HepG2 (cell line): ENCODE measurements at regions not wholly inside any gene's neighbourhood (a gene's known extent, or its start where the extent isn't known, plus 50 kb on each side); places are given as distances from the start of the nearest gene placed in this dataset.

Source experiments
- GABPA ChIP-seq, 2 experiments: IDR thresholded peaks; 2 replicates each; pipeline ENCODE4 v1.6.1; 2011 to 2016; ENCODE audit warnings: low read depth in 2 of 2, low read length in 1 of 2, missing biosample characterization in 1 of 2, missing genetic modification characterization in 1 of 2
- HDAC1 ChIP-seq: sonication (generic); formaldehyde crosslinking; IDR thresholded peaks from 2 replicates; pipeline ENCODE4 v1.5.1; 2020; ENCODE audit warnings: mild to moderate bottlenecking, missing genetic modification reagents
- MAZ ChIP-seq, 2 experiments: sonication (generic) in 1 of 2; formaldehyde crosslinking in 1 of 2; IDR thresholded peaks; 2 replicates each; pipeline versions ENCODE4 v1.5.0 to v1.6.1; 2012 to 2020; ENCODE audit warnings: low read depth in 2 of 2, mild to moderate bottlenecking in 2 of 2, borderline replicate concordance in 1 of 2, improper control_type of control experiment in 1 of 2, low read length in 1 of 2, missing genetic modification reagents in 1 of 2, moderate library complexity in 1 of 2
- ONECUT2 ChIP-seq: sonication (generic); formaldehyde crosslinking; IDR thresholded peaks from 2 replicates; pipeline ENCODE4 v1.4.0; 2020; ENCODE audit warnings: missing genetic modification reagents
- PAF1 ChIP-seq: IDR thresholded peaks from 2 replicates; pipeline ENCODE4 v1.6.1; 2016; ENCODE audit warnings: missing genetic modification reagents, missing compliant biosample characterization
- ZBTB10 ChIP-seq: sonication (generic); formaldehyde crosslinking; IDR thresholded peaks from 2 replicates; pipeline ENCODE4 v1.4.0; 2020; ENCODE audit warnings: missing genetic modification reagents, borderline replicate concordance
- ZBTB20 ChIP-seq: sonication (generic); formaldehyde crosslinking; IDR thresholded peaks from 2 replicates; pipeline ENCODE4 v1.8.1; 2023; ENCODE audit warnings: missing genetic modification reagents, low read depth, mild to moderate bottlenecking, borderline replicate concordance
- ZNF674 ChIP-seq: sonication (generic); formaldehyde crosslinking; IDR thresholded peaks from 2 replicates; pipeline ENCODE4 v1.5.0; 2020; ENCODE audit warnings: low read depth, mild to moderate bottlenecking, missing genetic modification reagents
- ZNF746 ChIP-seq: sonication (generic); formaldehyde crosslinking; IDR thresholded peaks from 2 replicates; pipeline ENCODE4 v1.8.0; 2022; ENCODE audit warnings: mild to moderate bottlenecking, missing genetic modification reagents
- TF ChIP-seq, protein P1 (sequence below): sonication (generic); formaldehyde crosslinking; IDR thresholded peaks from 2 replicates; pipeline ENCODE4 v1.4.0; 2020; ENCODE audit warnings: missing genetic modification reagents
- TF ChIP-seq, protein P2 (sequence below): sonication (generic); formaldehyde crosslinking; IDR thresholded peaks from 2 replicates; pipeline ENCODE4 v1.5.1; 2020; ENCODE audit warnings: missing genetic modification reagents, mild to moderate bottlenecking, borderline replicate concordance
- TF ChIP-seq, protein P3 (sequence below): sonication (generic); formaldehyde crosslinking; IDR thresholded peaks from 2 replicates; pipeline ENCODE4 v1.4.0; 2020; ENCODE audit warnings: missing genetic modification reagents
- TF ChIP-seq, protein P4 (sequence below): sonication (generic); formaldehyde crosslinking; IDR thresholded peaks from 2 replicates; pipeline ENCODE4 v1.4.0; 2020; ENCODE audit warnings: missing genetic modification reagents

DNA sequence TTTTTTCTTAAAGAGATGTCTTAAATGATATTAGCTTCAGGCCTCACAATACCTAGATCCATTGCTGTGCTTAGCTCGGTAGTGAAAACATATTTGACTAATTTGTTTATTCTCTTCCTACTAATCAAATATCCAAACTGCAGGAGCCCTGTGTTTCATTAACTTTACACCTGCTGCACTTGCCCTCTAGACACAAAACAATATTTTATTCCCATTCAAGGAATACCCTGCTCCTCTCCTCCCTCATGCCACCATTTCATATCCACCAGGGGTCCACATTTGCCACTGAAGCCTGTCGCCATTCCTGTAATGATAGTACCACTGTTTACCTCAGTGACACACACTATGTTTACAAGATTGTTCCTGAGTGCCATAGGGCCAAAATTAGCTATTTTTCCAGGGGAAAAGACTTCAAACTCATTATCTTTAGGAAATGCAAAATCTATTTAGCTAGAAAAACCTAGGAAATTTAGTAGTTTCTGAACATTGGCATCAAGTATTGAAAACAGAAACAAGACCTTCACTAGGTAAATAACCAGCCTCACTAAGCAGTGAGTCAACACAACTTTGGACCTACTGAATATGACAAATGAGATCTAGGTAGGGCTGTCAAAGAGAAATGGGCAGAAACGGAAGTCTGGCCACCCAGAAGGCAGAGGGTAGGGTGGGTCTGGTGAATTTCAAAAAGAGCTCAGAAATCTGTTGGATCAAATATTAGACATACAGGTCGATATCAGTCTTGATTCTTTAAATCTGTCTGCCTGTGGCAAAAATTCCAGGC lies 134.6 kb upstream of the KCNK1 start (continued):
- TF ChIP-seq ZBTB10 (CRISPR knock-in tag): no peak
- TF ChIP-seq ONECUT2: no peak
- TF ChIP-seq GABPA (IDR thresholded peaks at IDR 0.05; ENCODE audit: low read depth, low read length): no peak
- peak; percentile 60 for TF ChIP-seq GABPA (CRISPR knock-in tag; IDR thresholded peaks at IDR 0.05; ENCODE audit: low read depth)
- TF ChIP-seq, protein P1, sequence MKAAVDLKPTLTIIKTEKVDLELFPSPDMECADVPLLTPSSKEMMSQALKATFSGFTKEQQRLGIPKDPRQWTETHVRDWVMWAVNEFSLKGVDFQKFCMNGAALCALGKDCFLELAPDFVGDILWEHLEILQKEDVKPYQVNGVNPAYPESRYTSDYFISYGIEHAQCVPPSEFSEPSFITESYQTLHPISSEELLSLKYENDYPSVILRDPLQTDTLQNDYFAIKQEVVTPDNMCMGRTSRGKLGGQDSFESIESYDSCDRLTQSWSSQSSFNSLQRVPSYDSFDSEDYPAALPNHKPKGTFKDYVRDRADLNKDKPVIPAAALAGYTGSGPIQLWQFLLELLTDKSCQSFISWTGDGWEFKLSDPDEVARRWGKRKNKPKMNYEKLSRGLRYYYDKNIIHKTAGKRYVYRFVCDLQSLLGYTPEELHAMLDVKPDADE (CRISPR knock-in tag): no peak
- no peak for TF ChIP-seq PAF1 (CRISPR knock-in tag)
- no peak for TF ChIP-seq ZNF746 (CRISPR knock-in tag)
- TF ChIP-seq HDAC1: no peak
- TF ChIP-seq ZBTB20 (CRISPR knock-in tag): no peak
- no peak for TF ChIP-seq ZNF674 (CRISPR knock-in tag)
- TF ChIP-seq, protein P2, sequence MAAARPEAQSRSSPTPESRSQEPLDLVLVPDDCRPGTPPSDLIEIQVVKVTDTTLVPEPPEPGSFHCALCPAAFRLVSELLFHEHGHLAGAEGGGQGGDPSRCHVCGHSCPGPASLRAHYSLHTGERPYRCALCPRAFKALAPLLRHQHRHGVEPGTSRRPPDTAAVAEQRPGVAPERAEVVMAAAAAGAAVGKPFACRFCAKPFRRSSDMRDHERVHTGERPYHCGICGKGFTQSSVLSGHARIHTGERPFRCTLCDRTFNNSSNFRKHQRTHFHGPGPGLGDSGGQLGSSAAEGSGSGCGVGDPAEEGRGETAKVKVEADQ (CRISPR knock-in tag): no peak
- TF ChIP-seq, protein P3, sequence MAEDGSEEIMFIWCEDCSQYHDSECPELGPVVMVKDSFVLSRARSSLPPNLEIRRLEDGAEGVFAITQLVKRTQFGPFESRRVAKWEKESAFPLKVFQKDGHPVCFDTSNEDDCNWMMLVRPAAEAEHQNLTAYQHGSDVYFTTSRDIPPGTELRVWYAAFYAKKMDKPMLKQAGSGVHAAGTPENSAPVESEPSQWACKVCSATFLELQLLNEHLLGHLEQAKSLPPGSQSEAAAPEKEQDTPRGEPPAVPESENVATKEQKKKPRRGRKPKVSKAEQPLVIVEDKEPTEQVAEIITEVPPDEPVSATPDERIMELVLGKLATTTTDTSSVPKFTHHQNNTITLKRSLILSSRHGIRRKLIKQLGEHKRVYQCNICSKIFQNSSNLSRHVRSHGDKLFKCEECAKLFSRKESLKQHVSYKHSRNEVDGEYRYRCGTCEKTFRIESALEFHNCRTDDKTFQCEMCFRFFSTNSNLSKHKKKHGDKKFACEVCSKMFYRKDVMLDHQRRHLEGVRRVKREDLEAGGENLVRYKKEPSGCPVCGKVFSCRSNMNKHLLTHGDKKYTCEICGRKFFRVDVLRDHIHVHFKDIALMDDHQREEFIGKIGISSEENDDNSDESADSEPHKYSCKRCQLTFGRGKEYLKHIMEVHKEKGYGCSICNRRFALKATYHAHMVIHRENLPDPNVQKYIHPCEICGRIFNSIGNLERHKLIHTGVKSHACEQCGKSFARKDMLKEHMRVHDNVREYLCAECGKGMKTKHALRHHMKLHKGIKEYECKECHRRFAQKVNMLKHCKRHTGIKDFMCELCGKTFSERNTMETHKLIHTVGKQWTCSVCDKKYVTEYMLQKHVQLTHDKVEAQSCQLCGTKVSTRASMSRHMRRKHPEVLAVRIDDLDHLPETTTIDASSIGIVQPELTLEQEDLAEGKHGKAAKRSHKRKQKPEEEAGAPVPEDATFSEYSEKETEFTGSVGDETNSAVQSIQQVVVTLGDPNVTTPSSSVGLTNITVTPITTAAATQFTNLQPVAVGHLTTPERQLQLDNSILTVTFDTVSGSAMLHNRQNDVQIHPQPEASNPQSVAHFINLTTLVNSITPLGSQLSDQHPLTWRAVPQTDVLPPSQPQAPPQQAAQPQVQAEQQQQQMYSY (CRISPR knock-in tag): no peak
- TF ChIP-seq, protein P4, sequence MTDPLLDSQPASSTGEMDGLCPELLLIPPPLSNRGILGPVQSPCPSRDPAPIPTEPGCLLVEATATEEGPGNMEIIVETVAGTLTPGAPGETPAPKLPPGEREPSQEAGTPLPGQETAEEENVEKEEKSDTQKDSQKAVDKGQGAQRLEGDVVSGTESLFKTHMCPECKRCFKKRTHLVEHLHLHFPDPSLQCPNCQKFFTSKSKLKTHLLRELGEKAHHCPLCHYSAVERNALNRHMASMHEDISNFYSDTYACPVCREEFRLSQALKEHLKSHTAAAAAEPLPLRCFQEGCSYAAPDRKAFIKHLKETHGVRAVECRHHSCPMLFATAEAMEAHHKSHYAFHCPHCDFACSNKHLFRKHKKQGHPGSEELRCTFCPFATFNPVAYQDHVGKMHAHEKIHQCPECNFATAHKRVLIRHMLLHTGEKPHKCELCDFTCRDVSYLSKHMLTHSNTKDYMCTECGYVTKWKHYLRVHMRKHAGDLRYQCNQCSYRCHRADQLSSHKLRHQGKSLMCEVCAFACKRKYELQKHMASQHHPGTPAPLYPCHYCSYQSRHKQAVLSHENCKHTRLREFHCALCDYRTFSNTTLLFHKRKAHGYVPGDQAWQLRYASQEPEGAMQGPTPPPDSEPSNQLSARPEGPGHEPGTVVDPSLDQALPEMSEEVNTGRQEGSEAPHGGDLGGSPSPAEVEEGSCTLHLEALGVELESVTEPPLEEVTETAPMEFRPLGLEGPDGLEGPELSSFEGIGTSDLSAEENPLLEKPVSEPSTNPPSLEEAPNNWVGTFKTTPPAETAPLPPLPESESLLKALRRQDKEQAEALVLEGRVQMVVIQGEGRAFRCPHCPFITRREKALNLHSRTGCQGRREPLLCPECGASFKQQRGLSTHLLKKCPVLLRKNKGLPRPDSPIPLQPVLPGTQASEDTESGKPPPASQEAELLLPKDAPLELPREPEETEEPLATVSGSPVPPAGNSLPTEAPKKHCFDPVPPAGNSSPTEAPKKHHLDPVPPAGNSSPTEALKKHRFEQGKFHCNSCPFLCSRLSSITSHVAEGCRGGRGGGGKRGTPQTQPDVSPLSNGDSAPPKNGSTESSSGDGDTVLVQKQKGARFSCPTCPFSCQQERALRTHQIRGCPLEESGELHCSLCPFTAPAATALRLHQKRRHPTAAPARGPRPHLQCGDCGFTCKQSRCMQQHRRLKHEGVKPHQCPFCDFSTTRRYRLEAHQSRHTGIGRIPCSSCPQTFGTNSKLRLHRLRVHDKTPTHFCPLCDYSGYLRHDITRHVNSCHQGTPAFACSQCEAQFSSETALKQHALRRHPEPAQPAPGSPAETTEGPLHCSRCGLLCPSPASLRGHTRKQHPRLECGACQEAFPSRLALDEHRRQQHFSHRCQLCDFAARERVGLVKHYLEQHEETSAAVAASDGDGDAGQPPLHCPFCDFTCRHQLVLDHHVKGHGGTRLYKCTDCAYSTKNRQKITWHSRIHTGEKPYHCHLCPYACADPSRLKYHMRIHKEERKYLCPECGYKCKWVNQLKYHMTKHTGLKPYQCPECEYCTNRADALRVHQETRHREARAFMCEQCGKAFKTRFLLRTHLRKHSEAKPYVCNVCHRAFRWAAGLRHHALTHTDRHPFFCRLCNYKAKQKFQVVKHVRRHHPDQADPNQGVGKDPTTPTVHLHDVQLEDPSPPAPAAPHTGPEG (CRISPR knock-in tag): no peak
- no peak for TF ChIP-seq MAZ (IDR thresholded peaks at IDR 0.05; ENCODE audit: borderline replicate concordance, low read depth, low read length)
- no peak for TF ChIP-seq MAZ (CRISPR knock-in tag; IDR thresholded peaks at IDR 0.05; ENCODE audit: low read depth)
